HEK293 (cell line): ENCODE measurements at regions not wholly inside any gene's neighbourhood (a gene's known extent, or its start where the extent isn't known, plus 50 kb on each side); places are given as distances from the start of the nearest gene placed in this dataset.

ENCODE experiments used
- KLF16 ChIP-seq: fragments of 450-650 bp; formaldehyde crosslinking; IDR thresholded peaks from 2 replicates; pipeline ENCODE4 v1.5.1; 2017; ENCODE audit warnings: missing biosample characterization, missing genetic modification characterization
- MEIS1 ChIP-seq: sonication (generic); formaldehyde crosslinking; IDR thresholded peaks from 2 replicates; pipeline ENCODE4 v1.8.1; 2022; ENCODE audit warnings: missing genetic modification reagents, mild to moderate bottlenecking, borderline replicate concordance
- MYNN ChIP-seq: fragments of 450-650 bp; formaldehyde crosslinking; IDR thresholded peaks from 2 replicates; pipeline ENCODE4 v1.5.1; 2016; ENCODE audit warnings: missing biosample characterization, missing genetic modification characterization, borderline replicate concordance
- OVOL3 ChIP-seq: fragments of 450-650 bp; formaldehyde crosslinking; IDR thresholded peaks from 2 replicates; pipeline ENCODE4 v1.5.1; 2016; ENCODE audit warnings: missing biosample characterization, missing genetic modification characterization
- PRDM1 ChIP-seq: fragments of 450-650 bp; formaldehyde crosslinking; IDR thresholded peaks from 2 replicates; pipeline ENCODE4; 2016; ENCODE audit warnings: missing biosample characterization, missing genetic modification characterization
- ZBTB1 ChIP-seq: fragments of 450-650 bp; formaldehyde crosslinking; IDR thresholded peaks from 2 replicates; pipeline ENCODE4 v1.5.1; 2016; ENCODE audit warnings: missing biosample characterization, missing genetic modification characterization
- ZNF24 ChIP-seq: fragments of 450-650 bp; formaldehyde crosslinking; IDR thresholded peaks from 2 replicates; pipeline ENCODE4 v1.5.1; 2016; ENCODE audit warnings: missing biosample characterization, missing genetic modification characterization
- ZNF274 ChIP-seq, 2 experiments: fragments of 200-500 bp in 1 of 2; fragments of 450-650 bp in 1 of 2; sonication (Bioruptor generic) in 1 of 2; formaldehyde crosslinking in 1 of 2; IDR thresholded peaks; 2 replicates each; pipeline versions ENCODE4 v1.5.1 to v1.6.1; 2014 to 2016; ENCODE audit warnings: borderline replicate concordance in 1 of 2, inconsistent platforms in 1 of 2, low read length in 1 of 2, missing biosample characterization in 1 of 2, missing genetic modification characterization in 1 of 2
- ZNF501 ChIP-seq: fragments of 450-650 bp; formaldehyde crosslinking; IDR thresholded peaks from 2 replicates; pipeline ENCODE4 v1.5.1; 2016; ENCODE audit warnings: missing biosample characterization, missing genetic modification characterization
- TF ChIP-seq, protein P1 (sequence below): fragments of 450-650 bp; formaldehyde crosslinking; IDR thresholded peaks from 2 replicates; pipeline ENCODE4 v1.5.0; 2017; ENCODE audit warnings: missing biosample characterization, missing genetic modification characterization, borderline replicate concordance
- TF ChIP-seq, protein P2 (sequence below): fragments of 450-650 bp; formaldehyde crosslinking; IDR thresholded peaks from 2 replicates; pipeline ENCODE4 v1.5.1; 2016; ENCODE audit warnings: missing biosample characterization, missing genetic modification characterization
- TF ChIP-seq, protein P3 (sequence below): fragments of 450-650 bp; formaldehyde crosslinking; IDR thresholded peaks from 2 replicates; pipeline ENCODE4 v1.5.1; 2016; ENCODE audit warnings: missing biosample characterization, missing genetic modification characterization

DNA sequence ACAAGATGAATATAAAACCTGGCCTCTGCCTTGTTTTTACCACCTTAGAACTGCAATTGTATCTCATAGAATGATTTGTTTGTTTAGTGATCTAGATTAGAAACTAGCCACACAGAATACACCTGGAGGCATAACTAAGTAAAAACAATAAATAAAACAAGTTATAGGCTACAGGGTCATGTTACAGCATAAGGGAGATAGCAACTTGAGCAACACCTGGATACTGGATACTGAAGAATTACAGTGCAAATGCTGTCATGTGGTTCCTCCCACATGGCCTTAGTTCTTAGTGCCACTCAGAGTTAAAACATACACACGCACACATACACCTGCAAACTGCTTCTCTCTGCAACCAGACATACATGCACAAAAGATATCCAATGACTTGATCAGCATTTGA lies 563.4 kb upstream of the DPPA4 start:
- no peak for TF ChIP-seq MEIS1
- TF ChIP-seq, protein P1, sequence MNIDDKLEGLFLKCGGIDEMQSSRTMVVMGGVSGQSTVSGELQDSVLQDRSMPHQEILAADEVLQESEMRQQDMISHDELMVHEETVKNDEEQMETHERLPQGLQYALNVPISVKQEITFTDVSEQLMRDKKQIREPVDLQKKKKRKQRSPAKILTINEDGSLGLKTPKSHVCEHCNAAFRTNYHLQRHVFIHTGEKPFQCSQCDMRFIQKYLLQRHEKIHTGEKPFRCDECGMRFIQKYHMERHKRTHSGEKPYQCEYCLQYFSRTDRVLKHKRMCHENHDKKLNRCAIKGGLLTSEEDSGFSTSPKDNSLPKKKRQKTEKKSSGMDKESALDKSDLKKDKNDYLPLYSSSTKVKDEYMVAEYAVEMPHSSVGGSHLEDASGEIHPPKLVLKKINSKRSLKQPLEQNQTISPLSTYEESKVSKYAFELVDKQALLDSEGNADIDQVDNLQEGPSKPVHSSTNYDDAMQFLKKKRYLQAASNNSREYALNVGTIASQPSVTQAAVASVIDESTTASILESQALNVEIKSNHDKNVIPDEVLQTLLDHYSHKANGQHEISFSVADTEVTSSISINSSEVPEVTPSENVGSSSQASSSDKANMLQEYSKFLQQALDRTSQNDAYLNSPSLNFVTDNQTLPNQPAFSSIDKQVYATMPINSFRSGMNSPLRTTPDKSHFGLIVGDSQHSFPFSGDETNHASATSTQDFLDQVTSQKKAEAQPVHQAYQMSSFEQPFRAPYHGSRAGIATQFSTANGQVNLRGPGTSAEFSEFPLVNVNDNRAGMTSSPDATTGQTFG (tag by site-specific recombination): no peak
- TF ChIP-seq, protein P2, sequence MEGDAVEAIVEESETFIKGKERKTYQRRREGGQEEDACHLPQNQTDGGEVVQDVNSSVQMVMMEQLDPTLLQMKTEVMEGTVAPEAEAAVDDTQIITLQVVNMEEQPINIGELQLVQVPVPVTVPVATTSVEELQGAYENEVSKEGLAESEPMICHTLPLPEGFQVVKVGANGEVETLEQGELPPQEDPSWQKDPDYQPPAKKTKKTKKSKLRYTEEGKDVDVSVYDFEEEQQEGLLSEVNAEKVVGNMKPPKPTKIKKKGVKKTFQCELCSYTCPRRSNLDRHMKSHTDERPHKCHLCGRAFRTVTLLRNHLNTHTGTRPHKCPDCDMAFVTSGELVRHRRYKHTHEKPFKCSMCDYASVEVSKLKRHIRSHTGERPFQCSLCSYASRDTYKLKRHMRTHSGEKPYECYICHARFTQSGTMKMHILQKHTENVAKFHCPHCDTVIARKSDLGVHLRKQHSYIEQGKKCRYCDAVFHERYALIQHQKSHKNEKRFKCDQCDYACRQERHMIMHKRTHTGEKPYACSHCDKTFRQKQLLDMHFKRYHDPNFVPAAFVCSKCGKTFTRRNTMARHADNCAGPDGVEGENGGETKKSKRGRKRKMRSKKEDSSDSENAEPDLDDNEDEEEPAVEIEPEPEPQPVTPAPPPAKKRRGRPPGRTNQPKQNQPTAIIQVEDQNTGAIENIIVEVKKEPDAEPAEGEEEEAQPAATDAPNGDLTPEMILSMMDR (tag by site-specific recombination): no peak
- no peak for TF ChIP-seq ZNF501 (tag by site-specific recombination)
- no peak for TF ChIP-seq ZNF274 (IDR thresholded peaks at IDR 0.05; ENCODE audit: low read length)
- TF ChIP-seq ZNF274 (tag by site-specific recombination; IDR thresholded peaks at IDR 0.05; ENCODE audit: borderline replicate concordance): no peak
- no peak for TF ChIP-seq OVOL3
- TF ChIP-seq MYNN (tag by site-specific recombination): no peak
- TF ChIP-seq PRDM1 (tag by site-specific recombination): no peak
- no peak for TF ChIP-seq ZBTB1 (tag by site-specific recombination)
- no peak for TF ChIP-seq KLF16
- TF ChIP-seq ZNF24 (tag by site-specific recombination): no peak
- TF ChIP-seq, protein P3, sequence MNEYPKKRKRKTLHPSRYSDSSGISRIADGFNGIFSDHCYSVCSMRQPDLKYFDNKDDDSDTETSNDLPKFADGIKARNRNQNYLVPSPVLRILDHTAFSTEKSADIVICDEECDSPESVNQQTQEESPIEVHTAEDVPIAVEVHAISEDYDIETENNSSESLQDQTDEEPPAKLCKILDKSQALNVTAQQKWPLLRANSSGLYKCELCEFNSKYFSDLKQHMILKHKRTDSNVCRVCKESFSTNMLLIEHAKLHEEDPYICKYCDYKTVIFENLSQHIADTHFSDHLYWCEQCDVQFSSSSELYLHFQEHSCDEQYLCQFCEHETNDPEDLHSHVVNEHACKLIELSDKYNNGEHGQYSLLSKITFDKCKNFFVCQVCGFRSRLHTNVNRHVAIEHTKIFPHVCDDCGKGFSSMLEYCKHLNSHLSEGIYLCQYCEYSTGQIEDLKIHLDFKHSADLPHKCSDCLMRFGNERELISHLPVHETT (tag by site-specific recombination): no peak
